GM10266 (cell line): ENCODE measurements at regions not wholly inside any gene's neighbourhood (a gene's known extent, or its start where the extent isn't known, plus 50 kb on each side); places are given as distances from the start of the nearest gene placed in this dataset.

ENCODE experiments used
- DNase-seq: peaks from one replicate; pipeline ENCODE4 v3.0.0; 2012; ENCODE audit errors: extremely low spot score
- TF ChIP-seq, protein P1 (sequence below): IDR thresholded peaks from 2 replicates; pipeline ENCODE4 v1.5.1; 2012; ENCODE audit warnings: mild to moderate bottlenecking, low read depth; ENCODE audit not compliant: control insufficient read depth, insufficient read depth; ENCODE audit errors: missing control alignments

DNA sequence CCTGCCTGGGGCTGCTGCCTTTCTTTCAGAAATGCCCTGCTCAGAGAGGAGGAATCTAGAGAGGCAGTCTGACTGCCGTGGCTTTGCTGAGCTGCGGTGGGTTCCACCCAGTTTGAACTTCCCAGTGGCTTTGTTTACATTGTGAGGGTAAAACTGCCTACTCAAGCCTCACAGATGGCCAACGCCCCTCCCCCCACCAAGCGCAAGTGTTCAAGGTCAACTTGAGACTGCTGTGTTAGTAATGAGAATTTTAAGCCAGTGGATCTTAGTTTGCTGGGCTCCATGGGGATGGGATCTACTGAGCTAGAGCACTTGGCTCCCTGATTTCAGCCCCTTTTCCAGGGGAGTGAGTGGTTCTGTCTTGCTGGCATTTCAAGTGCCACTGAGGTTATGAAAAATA lies 819.2 kb downstream of the NLGN4Y start:
- TF ChIP-seq, protein P1, sequence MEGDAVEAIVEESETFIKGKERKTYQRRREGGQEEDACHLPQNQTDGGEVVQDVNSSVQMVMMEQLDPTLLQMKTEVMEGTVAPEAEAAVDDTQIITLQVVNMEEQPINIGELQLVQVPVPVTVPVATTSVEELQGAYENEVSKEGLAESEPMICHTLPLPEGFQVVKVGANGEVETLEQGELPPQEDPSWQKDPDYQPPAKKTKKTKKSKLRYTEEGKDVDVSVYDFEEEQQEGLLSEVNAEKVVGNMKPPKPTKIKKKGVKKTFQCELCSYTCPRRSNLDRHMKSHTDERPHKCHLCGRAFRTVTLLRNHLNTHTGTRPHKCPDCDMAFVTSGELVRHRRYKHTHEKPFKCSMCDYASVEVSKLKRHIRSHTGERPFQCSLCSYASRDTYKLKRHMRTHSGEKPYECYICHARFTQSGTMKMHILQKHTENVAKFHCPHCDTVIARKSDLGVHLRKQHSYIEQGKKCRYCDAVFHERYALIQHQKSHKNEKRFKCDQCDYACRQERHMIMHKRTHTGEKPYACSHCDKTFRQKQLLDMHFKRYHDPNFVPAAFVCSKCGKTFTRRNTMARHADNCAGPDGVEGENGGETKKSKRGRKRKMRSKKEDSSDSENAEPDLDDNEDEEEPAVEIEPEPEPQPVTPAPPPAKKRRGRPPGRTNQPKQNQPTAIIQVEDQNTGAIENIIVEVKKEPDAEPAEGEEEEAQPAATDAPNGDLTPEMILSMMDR, result no peak
- no peak for DNase-seq

DNA sequence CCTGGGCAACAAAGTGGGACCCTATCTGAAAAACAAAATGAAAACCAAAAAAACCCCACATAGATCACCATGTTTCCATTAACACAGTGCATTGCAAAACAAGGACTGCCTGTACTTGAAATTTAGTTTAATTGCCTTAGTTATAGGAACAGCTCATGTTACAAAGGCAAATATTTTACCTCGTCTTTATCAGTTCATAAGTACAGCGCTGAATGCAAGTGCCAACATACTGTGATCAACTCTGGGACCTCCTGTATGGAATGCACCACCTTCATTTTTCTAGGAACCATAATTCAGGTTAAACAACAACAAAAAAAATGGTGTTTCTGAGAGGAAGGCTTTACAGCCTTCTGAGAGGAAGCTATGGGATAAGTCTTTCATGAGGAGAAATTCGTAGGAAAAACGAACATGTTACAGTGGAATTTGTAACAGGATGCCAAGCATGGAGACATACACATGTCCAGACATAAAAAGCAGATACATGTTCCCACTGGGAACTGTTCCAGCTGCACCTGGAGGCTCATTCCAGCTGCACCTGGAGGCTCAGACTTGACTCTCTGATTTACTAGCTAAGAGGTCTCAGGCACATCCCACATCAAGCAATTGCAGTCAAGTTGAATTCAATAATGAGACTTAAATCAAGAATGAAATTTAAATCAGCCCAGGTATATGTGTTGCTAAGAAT lies 821.3 kb downstream of the NLGN4Y start:
- DNase-seq, result no peak
- TF ChIP-seq, protein P1, result no peak

DNA sequence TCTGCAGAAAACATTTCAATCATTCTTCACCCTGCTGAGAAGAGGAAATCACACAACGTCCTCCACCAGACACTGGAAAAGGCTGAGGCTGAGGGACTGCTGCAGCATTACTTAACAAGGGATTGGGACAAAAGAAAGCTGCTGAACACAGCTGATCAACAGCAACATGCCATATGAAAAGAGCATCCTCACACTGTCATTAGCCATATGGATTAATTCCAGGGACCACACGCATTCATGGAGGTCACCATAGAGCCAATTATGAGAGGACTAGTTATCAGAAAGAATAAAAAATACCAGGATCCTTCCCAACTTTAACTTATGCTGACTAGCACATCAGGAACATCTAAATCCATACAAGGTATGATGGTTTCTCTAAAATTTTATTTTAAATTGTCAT lies 825.0 kb downstream of the NLGN4Y start:
- no peak for DNase-seq
- TF ChIP-seq, protein P1, result no peak

DNA sequence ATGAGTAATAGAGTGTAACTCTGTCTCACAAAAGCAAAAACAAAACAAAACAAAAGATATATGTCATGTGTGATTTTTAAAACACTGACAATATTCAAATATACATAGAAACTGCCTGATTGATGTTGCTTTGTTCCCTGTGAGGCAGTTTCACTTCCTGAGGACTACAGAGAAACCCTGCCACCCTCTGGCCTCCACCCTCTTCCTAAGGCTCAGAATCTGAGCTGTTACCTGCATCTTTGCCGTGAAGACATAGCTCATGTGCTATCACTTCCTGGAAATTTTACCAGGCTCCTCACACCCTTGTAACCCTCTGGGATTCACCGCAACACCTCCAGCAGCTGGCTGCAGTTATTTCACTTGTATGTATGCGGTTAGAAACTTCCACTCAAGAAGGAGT lies 831.0 kb downstream of the NLGN4Y start:
- TF ChIP-seq, protein P1, result no peak
- DNase-seq, result no peak

DNA sequence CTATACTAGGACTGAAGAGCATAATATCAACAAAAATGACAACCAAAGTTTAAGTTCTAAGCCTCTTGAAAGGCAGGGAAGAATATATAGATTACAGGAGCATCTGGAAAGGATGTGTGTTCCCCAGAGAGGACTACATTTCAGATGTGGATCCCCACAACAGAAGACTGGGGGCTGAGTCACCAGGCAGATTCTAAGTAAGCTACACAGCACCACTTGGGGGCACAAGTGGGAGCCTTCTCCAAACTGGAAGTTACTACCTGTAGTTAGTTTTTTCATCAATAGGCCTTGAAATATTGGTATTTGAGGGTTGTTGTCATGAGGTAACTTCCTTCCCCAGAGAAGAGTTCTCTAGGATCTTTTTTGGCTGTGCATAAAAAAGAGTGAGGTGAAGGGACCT lies 836.1 kb downstream of the NLGN4Y start:
- TF ChIP-seq, protein P1, result no peak
- no peak for DNase-seq

DNA sequence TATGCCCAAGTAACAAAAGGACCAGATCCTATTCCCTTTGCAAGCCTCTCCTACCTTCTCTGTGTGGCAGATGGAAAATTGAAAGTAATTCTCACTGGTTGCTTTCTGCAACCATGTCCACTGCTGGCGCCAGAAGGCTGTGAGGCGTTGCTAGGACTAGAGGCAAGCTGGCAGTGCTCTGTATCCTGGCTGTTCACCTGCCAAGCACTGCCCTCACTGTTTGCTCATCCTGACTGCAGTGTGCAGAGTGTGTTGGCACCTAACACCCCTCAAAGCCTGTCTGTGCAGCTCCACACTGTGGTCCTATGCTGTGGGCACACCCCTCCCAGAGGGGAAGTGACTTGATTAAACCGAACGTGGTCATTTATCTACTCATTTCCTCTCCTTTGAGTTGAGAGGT lies 840.7 kb downstream of the NLGN4Y start:
- TF ChIP-seq, protein P1, result no peak
- DNase-seq, result no peak

DNA sequence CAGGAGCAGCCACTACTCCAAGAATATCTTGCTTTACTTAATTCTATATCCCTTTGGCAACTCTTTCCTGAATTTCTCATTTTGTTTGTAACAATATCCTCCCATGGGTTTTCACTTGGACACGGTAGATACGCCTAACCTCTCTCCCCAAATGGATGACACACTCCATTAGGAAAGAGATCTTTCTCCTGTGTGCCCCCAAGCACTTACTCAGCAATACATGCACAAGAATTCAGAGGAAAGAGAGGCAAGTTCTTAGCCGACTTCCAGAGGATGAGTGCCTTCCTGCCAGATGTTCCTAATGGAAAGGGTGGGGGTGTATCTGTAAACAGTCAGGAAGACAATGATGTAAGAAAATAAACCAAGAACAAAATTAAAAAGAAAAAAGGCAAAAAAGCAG lies 844.5 kb downstream of the NLGN4Y start:
- TF ChIP-seq, protein P1, result no peak
- DNase-seq, result no peak
